ENCODE measurements at regions not wholly inside any gene's neighbourhood (a gene's known extent, or its start where the extent isn't known, plus 50 kb on each side); places are given as distances from the start of the nearest gene placed in this dataset.

DNA sequence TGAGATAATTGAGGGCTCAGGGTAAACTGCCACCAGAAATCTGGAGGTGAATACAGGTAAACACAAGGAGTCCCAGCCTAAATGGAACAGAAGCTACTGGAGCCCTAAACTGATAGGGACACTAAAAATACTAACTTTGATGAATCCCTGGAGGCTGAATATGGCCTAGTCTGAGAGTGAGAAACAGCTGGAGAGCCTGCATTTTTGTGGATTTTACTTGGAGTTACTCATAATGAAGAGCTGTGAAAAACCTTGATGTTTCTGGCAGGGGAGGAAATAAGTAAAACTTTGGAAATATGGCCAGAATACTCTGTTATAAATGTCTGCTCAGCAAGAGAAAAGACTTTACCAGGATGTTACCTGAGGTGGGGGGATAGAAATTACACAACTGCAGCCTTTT lies 164.4 kb downstream of the LIPI start:
- TF ChIP-seq POLR2A (IDR thresholded peaks at IDR 0.05) = no peak
- TF ChIP-seq, protein P1, sequence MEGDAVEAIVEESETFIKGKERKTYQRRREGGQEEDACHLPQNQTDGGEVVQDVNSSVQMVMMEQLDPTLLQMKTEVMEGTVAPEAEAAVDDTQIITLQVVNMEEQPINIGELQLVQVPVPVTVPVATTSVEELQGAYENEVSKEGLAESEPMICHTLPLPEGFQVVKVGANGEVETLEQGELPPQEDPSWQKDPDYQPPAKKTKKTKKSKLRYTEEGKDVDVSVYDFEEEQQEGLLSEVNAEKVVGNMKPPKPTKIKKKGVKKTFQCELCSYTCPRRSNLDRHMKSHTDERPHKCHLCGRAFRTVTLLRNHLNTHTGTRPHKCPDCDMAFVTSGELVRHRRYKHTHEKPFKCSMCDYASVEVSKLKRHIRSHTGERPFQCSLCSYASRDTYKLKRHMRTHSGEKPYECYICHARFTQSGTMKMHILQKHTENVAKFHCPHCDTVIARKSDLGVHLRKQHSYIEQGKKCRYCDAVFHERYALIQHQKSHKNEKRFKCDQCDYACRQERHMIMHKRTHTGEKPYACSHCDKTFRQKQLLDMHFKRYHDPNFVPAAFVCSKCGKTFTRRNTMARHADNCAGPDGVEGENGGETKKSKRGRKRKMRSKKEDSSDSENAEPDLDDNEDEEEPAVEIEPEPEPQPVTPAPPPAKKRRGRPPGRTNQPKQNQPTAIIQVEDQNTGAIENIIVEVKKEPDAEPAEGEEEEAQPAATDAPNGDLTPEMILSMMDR (IDR thresholded peaks at IDR 0.05) = no peak

All from testis (tissue), 2 donors.